Fibroblast of peridontal ligament (primary cell): ENCODE measurements at regions not wholly inside any gene's neighbourhood (a gene's known extent, or its start where the extent isn't known, plus 50 kb on each side); places are given as distances from the start of the nearest gene placed in this dataset.

ENCODE experiments used
- DNase-seq: peaks from one replicate; pipeline ENCODE4 v3.0.0-alpha.2; 2010; ENCODE audit errors: extremely low read depth

- no peak for DNase-seq
Observed at GRCh38 chr7:33727315-33727714, 178.0 kb upstream of the BMPER start.

GRCh38 chr7:33728873-33729551 is 176.3 kb upstream of the BMPER start:
- DNase-seq = no peak

- DNase-seq = no peak
Observed at GRCh38 chr7:33729726-33730125, 175.6 kb upstream of the BMPER start.

GRCh38 chr7:33730958-33731357 is 174.4 kb upstream of the BMPER start:
- no peak for DNase-seq

- no peak for DNase-seq
Observed at GRCh38 chr7:33731912-33732311, 173.4 kb upstream of the BMPER start.

GRCh38 chr7:33732462-33732861 is 172.9 kb upstream of the BMPER start:
- no peak for DNase-seq

- no peak for DNase-seq
Observed at GRCh38 chr7:33733870-33734650, 171.3 kb upstream of the BMPER start.

- DNase-seq = no peak
Observed at GRCh38 chr7:33735403-33735802, 169.9 kb upstream of the BMPER start.

- DNase-seq = no peak
Observed at GRCh38 chr7:33736521-33737221, 168.7 kb upstream of the BMPER start.

- no peak for DNase-seq
Observed at GRCh38 chr7:33738260-33738935, 166.9 kb upstream of the BMPER start.

GRCh38 chr7:33739286-33739685 is 166.1 kb upstream of the BMPER start:
- no peak for DNase-seq

GRCh38 chr7:33742521-33742920 is 162.8 kb upstream of the BMPER start:
- DNase-seq = no peak

GRCh38 chr7:33742999-33743587 is 162.2 kb upstream of the BMPER start:
- no peak for DNase-seq

- DNase-seq = peak; percentile 99
Observed at GRCh38 chr7:33743594-33743993, 161.7 kb upstream of the BMPER start.

GRCh38 chr7:33744293-33745075 is 160.9 kb upstream of the BMPER start:
- no peak for DNase-seq

- peak; percentile 47 for DNase-seq
Observed at GRCh38 chr7:33745934-33746333, 159.4 kb upstream of the BMPER start.

GRCh38 chr7:33748793-33749192 is 156.5 kb upstream of the BMPER start:
- DNase-seq = no peak

- DNase-seq = peak; percentile 87
Observed at GRCh38 chr7:33750177-33750576, 155.2 kb upstream of the BMPER start.

- DNase-seq = no peak
Observed at GRCh38 chr7:33751443-33751842, 153.9 kb upstream of the BMPER start.

GRCh38 chr7:33753881-33754525 is 151.3 kb upstream of the BMPER start:
- DNase-seq = peak; percentile 58
